ENCODE measurements at regions not wholly inside any gene's neighbourhood (a gene's known extent, or its start where the extent isn't known, plus 50 kb on each side); places are given as distances from the start of the nearest gene placed in this dataset.

DNA sequence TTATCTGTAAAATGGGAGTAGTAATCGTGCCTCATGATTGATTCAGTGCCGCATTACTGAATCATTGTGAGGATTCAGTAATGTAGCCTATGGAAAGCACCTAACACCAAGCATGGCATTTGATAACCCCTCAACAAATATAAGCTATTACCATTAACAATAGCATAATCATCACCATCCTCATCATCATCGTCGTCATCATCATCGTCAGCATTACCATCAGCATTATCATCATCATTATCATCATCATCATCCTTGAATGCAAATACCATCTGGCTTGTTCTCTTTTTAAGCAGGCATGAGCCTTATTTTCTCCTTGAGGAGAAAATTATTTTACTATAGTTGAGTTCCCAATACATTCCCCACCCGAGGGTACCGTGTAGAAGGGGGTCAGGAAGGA lies 115.4 kb upstream of the PTPRG start:
- no peak for TF ChIP-seq POLR2A (IDR thresholded peaks at IDR 0.05)
- no peak for TF ChIP-seq EP300 (IDR thresholded peaks at IDR 0.05)
- TF ChIP-seq, protein P1, sequence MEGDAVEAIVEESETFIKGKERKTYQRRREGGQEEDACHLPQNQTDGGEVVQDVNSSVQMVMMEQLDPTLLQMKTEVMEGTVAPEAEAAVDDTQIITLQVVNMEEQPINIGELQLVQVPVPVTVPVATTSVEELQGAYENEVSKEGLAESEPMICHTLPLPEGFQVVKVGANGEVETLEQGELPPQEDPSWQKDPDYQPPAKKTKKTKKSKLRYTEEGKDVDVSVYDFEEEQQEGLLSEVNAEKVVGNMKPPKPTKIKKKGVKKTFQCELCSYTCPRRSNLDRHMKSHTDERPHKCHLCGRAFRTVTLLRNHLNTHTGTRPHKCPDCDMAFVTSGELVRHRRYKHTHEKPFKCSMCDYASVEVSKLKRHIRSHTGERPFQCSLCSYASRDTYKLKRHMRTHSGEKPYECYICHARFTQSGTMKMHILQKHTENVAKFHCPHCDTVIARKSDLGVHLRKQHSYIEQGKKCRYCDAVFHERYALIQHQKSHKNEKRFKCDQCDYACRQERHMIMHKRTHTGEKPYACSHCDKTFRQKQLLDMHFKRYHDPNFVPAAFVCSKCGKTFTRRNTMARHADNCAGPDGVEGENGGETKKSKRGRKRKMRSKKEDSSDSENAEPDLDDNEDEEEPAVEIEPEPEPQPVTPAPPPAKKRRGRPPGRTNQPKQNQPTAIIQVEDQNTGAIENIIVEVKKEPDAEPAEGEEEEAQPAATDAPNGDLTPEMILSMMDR (IDR thresholded peaks at IDR 0.05): no peak
- TF ChIP-seq POLR2AphosphoS5 (IDR thresholded peaks at IDR 0.05): no peak

Data from stomach (tissue), 4 donors.